Activated CD8-positive, alpha-beta memory T cell treated with anti-CD3 and anti-CD28 coated beads, Interleukin-2, amount 50 U/mL, for 48 hours (primary cell): ENCODE measurements at regions not wholly inside any gene's neighbourhood (a gene's known extent, or its start where the extent isn't known, plus 50 kb on each side); places are given as distances from the start of the nearest gene placed in this dataset.

Experiments used
- DNase-seq: peaks from one replicate; pipeline ENCODE4 v3.0.0-alpha.2; 2020

- DNase-seq: no peak
Observed at GRCh38 chr16:51442141-51442870, 291.2 kb upstream of the SALL1 start.

- no peak for DNase-seq
Observed at GRCh38 chr16:51440131-51440889, 289.2 kb upstream of the SALL1 start.

- no peak for DNase-seq
Observed at GRCh38 chr16:51439271-51439670, 288.2 kb upstream of the SALL1 start.

- DNase-seq: no peak
Observed at GRCh38 chr16:51436742-51437141, 285.7 kb upstream of the SALL1 start.

- no peak for DNase-seq
Observed at GRCh38 chr16:51434567-51435198, 283.6 kb upstream of the SALL1 start.

- DNase-seq: no peak
Observed at GRCh38 chr16:51433599-51433998, 282.5 kb upstream of the SALL1 start.

GRCh38 chr16:51431517-51432241, 280.6 kb upstream of the SALL1 start:
- DNase-seq: no peak

- DNase-seq: no peak
Observed at GRCh38 chr16:51430716-51431369, 279.8 kb upstream of the SALL1 start.

- DNase-seq: no peak
Observed at GRCh38 chr16:51429041-51429440, 278.0 kb upstream of the SALL1 start.

GRCh38 chr16:51427085-51427484, 276.0 kb upstream of the SALL1 start:
- no peak for DNase-seq

GRCh38 chr16:51426276-51426675, 275.2 kb upstream of the SALL1 start:
- DNase-seq: no peak

- DNase-seq: no peak
Observed at GRCh38 chr16:51420247-51420646, 269.2 kb upstream of the SALL1 start.

- DNase-seq: no peak
Observed at GRCh38 chr16:51419768-51420167, 268.7 kb upstream of the SALL1 start.

- no peak for DNase-seq
Observed at GRCh38 chr16:51418258-51418657, 267.2 kb upstream of the SALL1 start.

GRCh38 chr16:51416926-51417325, 265.9 kb upstream of the SALL1 start:
- DNase-seq: no peak

GRCh38 chr16:51410125-51410524, 259.1 kb upstream of the SALL1 start:
- no peak for DNase-seq

- DNase-seq: no peak
Observed at GRCh38 chr16:51409001-51409675, 258.1 kb upstream of the SALL1 start.

- DNase-seq: no peak
Observed at GRCh38 chr16:51408357-51408756, 257.3 kb upstream of the SALL1 start.

GRCh38 chr16:51407921-51408320, 256.9 kb upstream of the SALL1 start:
- DNase-seq: no peak

- no peak for DNase-seq
Observed at GRCh38 chr16:51407199-51407598, 256.1 kb upstream of the SALL1 start.

- DNase-seq: no peak
Observed at GRCh38 chr16:51405361-51405760, 254.3 kb upstream of the SALL1 start.

GRCh38 chr16:51404386-51404785, 253.3 kb upstream of the SALL1 start:
- no peak for DNase-seq
